Caco-2 (cell line): ENCODE measurements at regions not wholly inside any gene's neighbourhood (a gene's known extent, or its start where the extent isn't known, plus 50 kb on each side); places are given as distances from the start of the nearest gene placed in this dataset.

ENCODE experiments used
- BruUV-seq: library from RNA; stranded (reverse); fragments of 400-500 nt; replicated peaks from 2 replicates; lab custom pipeline; 2021; lab: Mats Ljungman, UMichigan
- CTCF ChIA-PET: fragments of 300-600 bp; sonication (Branson Sonifier 250); formaldehyde crosslinking; loops from one replicate; lab custom pipeline; 2022; ENCODE audit warnings: antibody characterized with exemption; lab: Charles Lee
- POLR2A ChIA-PET: fragments of 300-600 bp; sonication (Branson Sonifier 250); formaldehyde crosslinking; loops from one replicate; lab custom pipeline; 2022; ENCODE audit warnings: antibody characterized with exemption; lab: Charles Lee
- DNase-seq, 2 experiments: peaks; one replicate each; pipeline versions ENCODE4 v3.0.0 to v3.0.0-alpha.2; 2020 to 2022
- H3K27me3 ChIP-seq: replicated peaks from 2 replicates; pipeline ENCODE4 v1.6.0; 2011; ENCODE audit warnings: low read length; ENCODE audit not compliant: control insufficient read depth, insufficient read depth
- H3K36me3 ChIP-seq: 2 replicates; pipeline ENCODE4 v1.5.1; 2011; ENCODE audit warnings: low read length; ENCODE audit not compliant: control insufficient read depth, insufficient read depth
- H3K4me1 ChIP-seq: fragments of 250-450 bp; sonication (Bioruptor Pico); 2 replicates; pipeline ENCODE4 v1.5.1; 2020; ENCODE audit warnings: mild to moderate bottlenecking
- H3K4me3 ChIP-seq: 2 replicates; pipeline ENCODE4 v1.5.1; 2011; ENCODE audit warnings: low read depth, mild to moderate bottlenecking, control low read depth, low read length
- H3K9me3 ChIP-seq: fragments of 250-450 bp; sonication (Bioruptor Pico); 2 replicates; pipeline ENCODE4 v1.5.1; 2020; ENCODE audit warnings: mild to moderate bottlenecking, moderate library complexity
- H3K27ac Mint-ChIP-seq: one replicate; pipeline ENCODE4 v1.8.0; 2022; ENCODE audit warnings: mixed read lengths; ENCODE audit not compliant: unreplicated experiment
- H3K27me3 Mint-ChIP-seq: one replicate; pipeline ENCODE4 v1.8.0; 2022; ENCODE audit warnings: mixed read lengths; ENCODE audit not compliant: insufficient read depth, unreplicated experiment
- H3K36me3 Mint-ChIP-seq: one replicate; pipeline ENCODE4 v1.8.0; 2022; ENCODE audit warnings: mild to moderate bottlenecking, mixed read lengths; ENCODE audit not compliant: insufficient read depth, unreplicated experiment
- H3K4me1 Mint-ChIP-seq: one replicate; pipeline ENCODE4 v1.8.0; 2022; ENCODE audit warnings: low read depth, mixed read lengths; ENCODE audit not compliant: unreplicated experiment
- H3K4me3 Mint-ChIP-seq: one replicate; pipeline ENCODE4 v1.8.0; 2022; ENCODE audit warnings: mild to moderate bottlenecking, moderate library complexity, mixed read lengths; ENCODE audit not compliant: unreplicated experiment
- H3K9me3 Mint-ChIP-seq: one replicate; pipeline ENCODE4 v1.8.0; 2022; ENCODE audit warnings: mixed read lengths; ENCODE audit not compliant: unreplicated experiment
- CTCF ChIP-seq, 2 experiments: fragments of 200-600 bp in 1 of 2; IDR thresholded peaks; 1 replicate in 1 of 2; 2 replicates in 1 of 2; pipeline versions ENCODE4 v1.5.1 to v1.8.0; 2011 to 2022; ENCODE audit warnings: antibody characterized with exemption in 1 of 2, control low read depth in 1 of 2, inconsistent platforms in 1 of 2, low read depth in 1 of 2, low read length in 1 of 2, mild to moderate bottlenecking in 1 of 2, moderate library complexity in 1 of 2; ENCODE audit not compliant: insufficient read depth in 1 of 2, severe bottlenecking in 1 of 2, unreplicated experiment in 1 of 2
- intact Hi-C: fragments of 100-400 bp; cut with micrococcal nuclease; formaldehyde crosslinking; loops from one replicate; pipeline ENCODE4 v1.10.0; 2022; ENCODE audit not compliant: unreplicated experiment

DNA sequence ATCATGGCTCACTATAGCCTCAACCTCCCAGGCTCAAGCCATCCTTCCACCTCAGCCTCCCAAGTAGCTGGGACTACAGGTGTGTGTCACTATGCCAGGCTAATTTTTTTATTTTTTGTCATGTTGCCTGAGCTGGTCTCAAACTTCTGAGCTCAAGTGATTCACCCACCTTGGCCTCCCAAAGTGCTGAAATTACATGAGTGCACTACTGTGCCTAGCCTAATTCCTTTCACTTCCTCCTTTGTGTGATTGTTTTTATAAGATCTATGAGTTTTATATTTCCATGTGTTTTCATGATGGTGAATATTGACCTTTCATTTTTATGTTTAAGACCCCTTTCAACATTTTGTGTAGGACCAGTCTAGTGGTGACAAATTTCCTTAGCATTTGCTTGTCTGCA lies 55.2 kb upstream of the IL12B start:
- H3K27me3 ChIP-seq, result no peaks in the 10 kb centered on the region
- intact Hi-C loops, result no loop called here
- H3K4me3 Mint-ChIP-seq, result no peak overlapping the region
- ChIA-PET CTCF (no interaction called here), POLR2A (no interaction called here)
- BruUV-seq, result no TSS peak
- H3K27ac Mint-ChIP-seq, result no peak overlapping the region
- H3K9me3 ChIP-seq, result peaks cover 12% of the 10 kb centered on the region
- no peaks in the 10 kb centered on the region for H3K36me3 Mint-ChIP-seq
- H3K27me3 Mint-ChIP-seq, result peaks cover 3% of the 10 kb centered on the region
- no peak for TF ChIP-seq CTCF (IDR thresholded peaks at IDR 0.05; ENCODE audit: insufficient read depth in 1 of 2, low read depth in 1 of 2, low read length in 1 of 2, severe bottlenecking in 1 of 2, unreplicated experiment in 1 of 2)
- no peaks in the 10 kb centered on the region for H3K4me1 Mint-ChIP-seq
- H3K4me3 ChIP-seq, result no peak overlapping the region
- no peak for DNase-seq
- H3K36me3 ChIP-seq, result no peaks in the 10 kb centered on the region
- H3K4me1 ChIP-seq, result no peaks in the 10 kb centered on the region
- peaks cover 62% of the 10 kb centered on the region for H3K9me3 Mint-ChIP-seq

GRCh38 chr5:159386028-159386711 lies 55.9 kb upstream of the IL12B start:
- Mint-ChIP-seq H3K36me3 (no peaks in the 10 kb centered on the region), H3K27ac (no peak overlapping the region), H3K27me3 (peaks cover 7% of the 10 kb centered on the region), H3K9me3 (peaks cover 56% of the 10 kb centered on the region), H3K4me1 (no peaks in the 10 kb centered on the region), H3K4me3 (no peak overlapping the region)
- Histone ChIP-seq H3K9me3 (peaks cover 12% of the 10 kb centered on the region), H3K4me1 (no peaks in the 10 kb centered on the region), H3K36me3 (no peaks in the 10 kb centered on the region), H3K27me3 (no peaks in the 10 kb centered on the region), H3K4me3 (no peak overlapping the region)
- CTCF ChIA-PET, result no interaction called here
- no peak for TF ChIP-seq CTCF (IDR thresholded peaks at IDR 0.05; ENCODE audit: insufficient read depth in 1 of 2, low read depth in 1 of 2, low read length in 1 of 2, severe bottlenecking in 1 of 2, unreplicated experiment in 1 of 2)
- POLR2A ChIA-PET, result no interaction called here
- DNase-seq, result no peak
- intact Hi-C loops, result no loop called here
- BruUV-seq, result no TSS peak

- intact Hi-C loops, result no loop called here
- Mint-ChIP-seq H3K27ac (no peak overlapping the region), H3K4me1 (no peaks in the 10 kb centered on the region), H3K27me3 (peaks cover 17% of the 10 kb centered on the region), H3K9me3 (peaks cover 17% of the 10 kb centered on the region), H3K4me3 (no peak overlapping the region), H3K36me3 (no peaks in the 10 kb centered on the region)
- no peak for DNase-seq
- H3K9me3 ChIP-seq, result no peaks in the 10 kb centered on the region
- BruUV-seq, result no TSS peak
- ChIA-PET POLR2A (no interaction called here), CTCF (no interaction called here)
- H3K4me3 ChIP-seq, result no peak overlapping the region
- TF ChIP-seq CTCF (IDR thresholded peaks at IDR 0.05; ENCODE audit: insufficient read depth in 1 of 2, low read depth in 1 of 2, low read length in 1 of 2, severe bottlenecking in 1 of 2, unreplicated experiment in 1 of 2), result no peak
- no peaks in the 10 kb centered on the region for H3K27me3 ChIP-seq
- no peaks in the 10 kb centered on the region for H3K4me1 ChIP-seq
- H3K36me3 ChIP-seq, result no peaks in the 10 kb centered on the region
These were observed 62.6 kb upstream of the IL12B start for GRCh38 chr5:159392871-159393270.
